SU-DHL-6 (cell line): ENCODE measurements at regions not wholly inside any gene's neighbourhood (a gene's known extent, or its start where the extent isn't known, plus 50 kb on each side); places are given as distances from the start of the nearest gene placed in this dataset.

Experiments used
- H2AFZ ChIP-seq: fragments of 200-600 bp; sonication (generic); 2 replicates; pipeline ENCODE4 v1.6.1; 2014; ENCODE audit warnings: low read depth, mild to moderate bottlenecking, moderate library complexity, mixed read lengths, antibody characterized with exemption, low read length; ENCODE audit not compliant: severe bottlenecking
- H3F3A ChIP-seq: fragments of 200-600 bp; shearing (Covaris generic); 2 replicates; pipeline ENCODE4 v1.6.0; 2016; ENCODE audit warnings: antibody characterized with exemption, mild to moderate bottlenecking; ENCODE audit not compliant: insufficient read depth
- H3K27ac ChIP-seq: fragments of 200-600 bp; sonication (generic); 2 replicates; pipeline ENCODE4 v1.5.1; 2016; ENCODE audit warnings: low read depth, mild to moderate bottlenecking, low read length, moderate library complexity, mixed read lengths
- H3K27me3 ChIP-seq: fragments of 200-600 bp; sonication (generic), shearing (Covaris generic); 2 replicates; pipeline ENCODE4 v1.6.0; 2014; ENCODE audit warnings: mild to moderate bottlenecking, low read length
- H3K36me3 ChIP-seq: fragments of 200-600 bp; sonication (generic); 2 replicates; pipeline ENCODE4 v1.6.1; 2014; ENCODE audit warnings: mild to moderate bottlenecking, low read length, mixed read lengths
- H3K4me2 ChIP-seq: fragments of 300-600, 200-600 bp; shearing (Covaris generic), sonication (generic); 2 replicates; pipeline ENCODE4 v1.6.0; 2014; ENCODE audit warnings: low read length, low read depth, mild to moderate bottlenecking; ENCODE audit not compliant: poor library complexity, severe bottlenecking
- H3K4me3 ChIP-seq: fragments of 200-600 bp; sonication (generic); 2 replicates; pipeline ENCODE4 v1.5.1; 2014; ENCODE audit warnings: antibody characterized with exemption, low read length, mild to moderate bottlenecking, mixed read lengths; ENCODE audit not compliant: insufficient read depth, poor library complexity, severe bottlenecking
- H3K79me2 ChIP-seq: fragments of 200-600 bp; sonication (generic); 2 replicates; pipeline ENCODE4 v1.6.1; 2014; ENCODE audit warnings: mild to moderate bottlenecking, low read length, moderate library complexity; ENCODE audit not compliant: insufficient read depth
- H3K9ac ChIP-seq: fragments of 200-600 bp; sonication (generic); 2 replicates; pipeline ENCODE4 v1.7.0; 2014; ENCODE audit warnings: mild to moderate bottlenecking, low read length
- H3K9me2 ChIP-seq: fragments of 200-600 bp; sonication (generic); replicated peaks from 2 replicates; pipeline ENCODE4 v1.6.1; 2014; ENCODE audit warnings: low read length; ENCODE audit not compliant: insufficient read depth
- H3K9me3 ChIP-seq: fragments of 200-600 bp; sonication (generic); 2 replicates; pipeline ENCODE4 v1.6.1; 2014; ENCODE audit warnings: low read length, mixed read lengths; ENCODE audit not compliant: insufficient read depth
- H4K20me1 ChIP-seq: fragments of 200-600 bp; sonication (generic); 2 replicates; pipeline ENCODE4 v1.6.1; 2014; ENCODE audit warnings: low read depth, mild to moderate bottlenecking, antibody characterized with exemption, low read length, moderate library complexity, mixed read lengths
- CTCF ChIP-seq: fragments of 200-600 bp; sonication (generic); IDR thresholded peaks from one replicate; pipeline ENCODE4 v1.5.1; 2017; ENCODE audit warnings: antibody characterized with exemption, mild to moderate bottlenecking, low read length, moderate library complexity; ENCODE audit not compliant: insufficient read depth, poor library complexity, severe bottlenecking
- EZH2phosphoT487 ChIP-seq: fragments of 200-600 bp; sonication (generic), shearing (Covaris generic); conservative IDR thresholded peaks from 2 replicates; pipeline ENCODE4 v1.6.1; 2018; ENCODE audit warnings: mild to moderate bottlenecking, antibody characterized with exemption, low read length, moderate library complexity, mixed read lengths

GRCh38 chr4:12534684-12535083 is 949.5 kb downstream of the RAB28 start:
- Histone ChIP-seq H3F3A (no peaks in the 10 kb centered on the region), H3K27ac (no peak overlapping the region), H4K20me1 (no peaks in the 10 kb centered on the region), H3K4me2 (no peak overlapping the region), H3K36me3 (no peaks in the 10 kb centered on the region), H3K9ac (no peak overlapping the region), H3K4me3 (no peak overlapping the region), H2AFZ (no peak overlapping the region), H3K9me2 (no peaks in the 10 kb centered on the region), H3K9me3 (no peaks in the 10 kb centered on the region), H3K27me3 (no peaks in the 10 kb centered on the region), H3K79me2 (no peaks in the 10 kb centered on the region)
- no peak for TF ChIP-seq EZH2phosphoT487
- no peak for TF ChIP-seq CTCF

DNA sequence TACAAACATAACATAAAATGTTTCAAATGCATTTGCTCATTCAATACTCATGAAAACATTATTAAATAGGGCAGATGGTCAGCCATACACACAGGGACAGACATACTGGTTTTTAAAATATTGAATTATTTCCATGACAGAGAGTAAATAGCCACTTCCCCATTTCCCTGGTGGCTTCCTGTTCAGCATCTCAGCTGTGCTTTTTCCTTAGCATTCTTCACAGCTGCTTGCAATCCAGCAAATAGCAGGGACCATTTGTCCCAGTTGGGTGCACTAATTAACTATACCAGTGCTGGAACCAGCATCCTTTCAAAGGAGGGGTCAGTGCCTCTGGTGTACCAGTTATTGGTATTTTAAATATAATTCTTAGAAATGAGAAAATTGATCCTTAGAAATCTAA is 964.7 kb downstream of the RAB28 start:
- Histone ChIP-seq H3K9me2 (no peaks in the 10 kb centered on the region), H3K27ac (no peak overlapping the region), H3K4me2 (no peak overlapping the region), H3K4me3 (no peak overlapping the region), H2AFZ (no peak overlapping the region), H3K36me3 (no peaks in the 10 kb centered on the region), H3K9me3 (no peaks in the 10 kb centered on the region; the same call in 1 of the 2 replicates), H3K9ac (no peak overlapping the region), H3F3A (no peaks in the 10 kb centered on the region), H3K27me3 (no peaks in the 10 kb centered on the region), H4K20me1 (no peaks in the 10 kb centered on the region), H3K79me2 (no peaks in the 10 kb centered on the region)
- TF ChIP-seq CTCF (no peak), EZH2phosphoT487 (no peak)

- H2AFZ ChIP-seq: no peak overlapping the region
- no peak overlapping the region for H3K27ac ChIP-seq
- H3K79me2 ChIP-seq: no peaks in the 10 kb centered on the region
- H3K36me3 ChIP-seq: no peaks in the 10 kb centered on the region
- no peak for TF ChIP-seq EZH2phosphoT487
- no peak for TF ChIP-seq CTCF
- no peaks in the 10 kb centered on the region for H3K27me3 ChIP-seq
- H4K20me1 ChIP-seq: no peaks in the 10 kb centered on the region
- no peak overlapping the region for H3K9ac ChIP-seq
- no peak overlapping the region for H3K4me2 ChIP-seq
- H3K9me3 ChIP-seq: no peaks in the 10 kb centered on the region
- no peaks in the 10 kb centered on the region for H3F3A ChIP-seq
- H3K4me3 ChIP-seq: no peak overlapping the region
- H3K9me2 ChIP-seq: no peaks in the 10 kb centered on the region
These were observed 976.2 kb downstream of the RAB28 start for GRCh38 chr4:12507868-12508481.
